Choroid plexus epithelial cell (primary cell): ENCODE measurements at regions not wholly inside any gene's neighbourhood (a gene's known extent, or its start where the extent isn't known, plus 50 kb on each side); places are given as distances from the start of the nearest gene placed in this dataset.

Source experiments
- DNase-seq: peaks from one replicate; pipeline ENCODE4 v3.0.0-alpha.2; 2010; ENCODE audit warnings: low read depth
- H3K4me3 ChIP-seq: 2 replicates; pipeline ENCODE4 v1.5.1; 2011; ENCODE audit warnings: low read depth, mild to moderate bottlenecking, control low read depth, low read length, moderate library complexity
- CTCF ChIP-seq: conservative IDR thresholded peaks from 2 replicates; pipeline ENCODE4 v1.5.1; 2011; ENCODE audit warnings: low read depth, mild to moderate bottlenecking, control low read depth, inconsistent platforms, low read length, moderate library complexity

GRCh38 chr12:123065676-123066383 lies 85.1 kb downstream of the PITPNM2 start:
- DNase-seq = no peak
- no peak for TF ChIP-seq CTCF
- no peak overlapping the region for H3K4me3 ChIP-seq

- H3K4me3 ChIP-seq = no peak overlapping the region
These were observed 84.6 kb downstream of the ARL6IP4 start for GRCh38 chr12:123064885-123065619.

GRCh38 chr12:123064366-123064765 lies 83.9 kb downstream of the ARL6IP4 start:
- TF ChIP-seq CTCF = no peak
- H3K4me3 ChIP-seq = no peak overlapping the region
- DNase-seq = no peak

More at GRCh38 chr12:123064885-123065619, 84.6 kb downstream of the ARL6IP4 start:
- TF ChIP-seq CTCF = no peak
- DNase-seq = no peak

GRCh38 chr12:123063535-123063934 lies 83.1 kb downstream of the ARL6IP4 start:
- TF ChIP-seq CTCF = peak; percentile 62
- no peak overlapping the region for H3K4me3 ChIP-seq
- peak; percentile 62 for DNase-seq

- H3K4me3 ChIP-seq = no peak overlapping the region
- TF ChIP-seq CTCF = no peak
- peak; percentile 83 for DNase-seq
These were observed 82.4 kb downstream of the ARL6IP4 start for GRCh38 chr12:123062681-123063486.

- no peak overlapping the region for H3K4me3 ChIP-seq
- DNase-seq = no peak
- TF ChIP-seq CTCF = no peak
These were observed 81.1 kb downstream of the ARL6IP4 start for GRCh38 chr12:123061441-123062205.
